DMS 273 (cell line): ENCODE measurements at regions not wholly inside any gene's neighbourhood (a gene's known extent, or its start where the extent isn't known, plus 50 kb on each side); places are given as distances from the start of the nearest gene placed in this dataset.

Source experiments
- DNase-seq: peaks from one replicate; lab custom pipeline; 2025; ENCODE audit not compliant: unreplicated experiment; lab: John Stamatoyannopoulos, UW

DNA sequence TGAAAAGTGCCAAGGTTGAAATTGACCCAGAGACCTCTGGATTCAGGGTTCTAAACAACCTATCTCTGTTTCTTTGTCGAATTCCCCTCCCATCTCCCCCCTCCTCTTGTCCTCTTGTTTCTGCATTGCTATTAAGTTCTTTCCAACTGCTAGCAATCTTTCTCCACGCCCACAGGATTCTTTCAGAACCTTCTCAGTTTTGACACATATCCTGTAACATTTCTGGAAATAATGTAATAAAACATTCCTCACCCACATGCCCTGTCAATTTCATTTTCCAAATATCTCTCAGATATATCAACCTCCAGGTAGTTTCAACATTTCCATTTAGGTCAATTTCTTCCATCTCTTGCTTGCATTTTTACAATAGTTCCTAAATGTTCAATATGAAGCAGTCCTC is 1105.9 kb downstream of the ARAP2 start:
- no peak for DNase-seq

DNA sequence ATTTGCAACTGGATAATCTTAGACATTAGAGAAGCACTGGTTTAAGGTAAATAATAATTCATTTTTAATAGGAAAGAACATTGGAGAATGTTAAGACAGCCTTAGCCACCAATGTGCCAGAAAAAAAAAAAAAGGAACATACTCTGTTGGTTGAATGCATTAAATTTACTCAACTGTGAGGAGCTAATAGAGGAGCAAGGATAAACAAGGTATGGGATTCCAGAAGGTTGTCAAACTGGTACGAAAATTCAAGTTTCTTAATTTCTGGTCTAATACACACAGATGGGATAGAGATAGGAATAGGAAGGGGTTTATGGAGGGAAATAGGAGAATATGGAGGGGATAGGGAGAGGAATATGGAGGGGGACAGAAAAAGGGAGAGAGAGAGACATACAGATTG is 1096.6 kb downstream of the ARAP2 start:
- no peak for DNase-seq

DNA sequence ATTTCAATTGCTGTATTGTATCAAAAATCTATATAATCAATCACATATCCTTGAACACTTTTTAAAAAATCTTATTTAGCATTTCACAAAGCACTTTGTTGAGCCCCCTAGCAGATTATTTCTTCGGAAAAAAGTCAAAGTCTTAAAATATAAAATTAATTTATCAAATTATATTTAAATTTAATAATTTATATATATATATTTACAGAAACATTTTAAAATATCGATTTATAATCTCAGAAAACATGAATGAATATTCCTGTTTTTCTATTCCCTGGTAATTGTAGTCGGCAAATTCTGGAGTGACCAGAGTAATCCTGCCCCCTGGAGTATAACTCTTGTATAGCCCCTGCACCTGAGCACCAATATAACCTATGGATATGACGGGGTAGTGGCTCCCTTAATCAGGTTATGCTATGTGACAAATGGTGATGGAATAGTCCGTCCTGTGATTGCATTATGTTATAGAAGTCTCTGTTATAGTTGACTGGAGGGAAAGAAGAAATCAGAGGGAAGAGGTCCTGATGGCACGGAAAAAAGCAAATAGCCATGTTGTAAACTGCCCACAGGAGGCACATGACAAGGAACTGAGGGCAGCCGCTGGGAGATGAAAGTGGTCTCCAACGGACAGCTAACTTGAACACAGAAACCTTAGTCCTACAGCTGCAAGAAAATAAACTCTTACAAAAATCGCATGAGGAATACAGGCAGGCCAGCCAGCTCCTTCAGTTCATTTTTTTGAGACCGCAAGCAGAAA is 1092.3 kb downstream of the ARAP2 start:
- peak; percentile 39 for DNase-seq

DNA sequence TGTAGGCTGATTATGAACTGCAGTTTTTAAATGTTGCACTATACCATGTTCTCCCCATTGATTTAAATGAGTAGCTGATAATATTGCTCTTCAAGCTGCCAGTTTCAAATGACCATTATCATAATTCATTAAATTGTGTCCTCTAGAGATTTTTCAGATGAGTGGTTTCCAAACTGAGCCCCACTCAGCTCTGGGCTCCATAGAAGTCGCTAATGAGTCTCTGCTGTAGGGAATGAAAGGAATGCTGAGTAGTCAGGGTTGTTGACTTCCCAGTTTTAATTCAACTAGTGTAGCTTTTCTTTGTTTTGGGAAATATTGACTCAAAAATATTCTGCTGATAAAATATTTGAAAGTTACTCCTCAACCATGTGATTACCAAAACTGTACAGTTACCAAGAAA is 1081.1 kb downstream of the ARAP2 start:
- DNase-seq = no peak

DNA sequence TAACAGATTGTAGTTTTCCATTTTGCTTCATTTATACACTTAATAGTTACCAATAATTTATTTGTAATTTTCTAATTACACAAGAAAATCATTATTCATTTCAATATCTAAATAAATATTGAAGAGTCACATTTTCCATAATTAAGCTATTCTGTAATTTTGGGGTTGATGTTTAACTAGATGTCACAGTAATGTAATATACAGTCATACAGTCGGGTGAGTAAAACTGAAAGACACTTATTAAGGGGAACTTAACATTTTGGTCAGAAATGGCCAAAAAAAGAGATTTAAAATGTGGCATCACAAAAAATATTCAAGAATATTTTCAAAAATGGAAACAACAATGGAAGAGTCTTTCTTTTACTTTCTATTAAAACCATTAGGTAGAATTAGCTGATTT is 1080.3 kb downstream of the ARAP2 start:
- DNase-seq = no peak

DNA sequence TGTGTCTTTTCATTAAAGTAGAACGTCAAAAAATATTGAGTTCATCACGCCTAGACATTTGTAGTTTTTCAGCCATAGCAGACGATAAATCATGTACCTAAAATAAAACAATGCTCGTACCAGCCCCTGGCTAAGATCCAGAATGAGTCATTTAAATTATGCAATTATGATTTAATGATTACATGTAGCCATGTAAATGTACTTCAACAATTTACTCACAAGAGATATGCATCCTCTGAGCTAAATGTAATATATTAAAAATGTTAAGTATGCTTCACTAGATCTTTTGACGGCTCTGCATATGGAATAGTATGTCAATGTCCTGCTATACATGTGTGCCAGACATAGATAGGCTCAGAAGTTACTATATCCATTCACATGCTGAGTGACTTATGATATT is 1077.8 kb downstream of the ARAP2 start:
- DNase-seq = no peak

DNA sequence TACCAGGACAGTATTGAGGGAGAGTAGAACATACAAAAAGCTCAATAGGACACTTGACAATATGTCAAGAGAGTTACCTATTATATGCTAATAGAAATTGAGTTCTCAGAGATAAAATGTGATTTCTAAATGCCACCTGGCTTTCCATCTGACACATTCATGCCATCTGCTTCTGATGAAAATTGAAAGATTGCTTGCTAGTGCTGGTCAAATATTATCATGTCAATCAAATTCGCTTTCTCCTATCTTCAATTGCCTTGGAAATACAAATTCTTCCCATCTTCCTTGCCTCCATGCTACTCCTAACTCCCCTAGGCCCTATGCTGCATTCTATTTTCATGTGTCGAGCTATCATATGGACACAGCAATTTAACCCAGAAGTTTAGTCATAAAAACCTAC is 1076.9 kb downstream of the ARAP2 start:
- no peak for DNase-seq

DNA sequence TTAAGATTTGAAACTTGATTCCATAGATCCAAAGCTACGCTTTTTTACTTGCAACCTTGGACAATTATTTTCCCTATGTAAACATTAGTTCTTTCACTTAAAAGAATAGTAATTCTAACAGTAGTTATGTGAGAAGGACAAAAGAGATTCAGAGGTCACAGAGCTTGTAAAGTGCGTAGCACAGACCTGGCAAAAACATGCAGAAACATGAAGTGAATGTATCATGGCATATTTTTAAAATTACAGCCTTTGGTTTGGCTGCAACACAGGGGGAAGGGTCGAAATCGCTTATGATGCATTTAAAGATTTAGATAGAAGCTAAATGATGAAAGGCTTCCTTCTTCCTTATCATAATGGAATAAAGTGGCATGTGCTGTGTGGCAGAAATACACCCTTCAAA is 1068.8 kb downstream of the ARAP2 start:
- DNase-seq = no peak

DNA sequence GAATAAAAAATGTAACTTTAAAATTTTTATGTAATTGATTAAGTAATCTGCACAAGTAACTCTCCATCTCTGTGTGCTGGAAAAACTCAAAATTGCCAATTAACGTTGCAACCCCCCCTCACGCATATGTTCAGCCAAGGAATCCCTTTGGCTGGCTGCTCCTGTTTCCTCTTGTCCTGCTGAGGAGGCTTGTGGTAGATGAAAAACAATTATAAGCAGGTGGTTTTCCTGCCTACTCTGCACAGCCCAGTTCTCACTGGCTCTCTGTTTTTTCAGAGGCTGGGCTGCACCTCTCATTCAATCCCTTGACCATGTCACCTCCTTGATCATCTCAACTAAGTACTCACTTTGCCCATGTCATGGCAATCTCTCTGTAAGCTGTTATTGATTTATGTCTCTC is 1068.4 kb downstream of the ARAP2 start:
- no peak for DNase-seq

DNA sequence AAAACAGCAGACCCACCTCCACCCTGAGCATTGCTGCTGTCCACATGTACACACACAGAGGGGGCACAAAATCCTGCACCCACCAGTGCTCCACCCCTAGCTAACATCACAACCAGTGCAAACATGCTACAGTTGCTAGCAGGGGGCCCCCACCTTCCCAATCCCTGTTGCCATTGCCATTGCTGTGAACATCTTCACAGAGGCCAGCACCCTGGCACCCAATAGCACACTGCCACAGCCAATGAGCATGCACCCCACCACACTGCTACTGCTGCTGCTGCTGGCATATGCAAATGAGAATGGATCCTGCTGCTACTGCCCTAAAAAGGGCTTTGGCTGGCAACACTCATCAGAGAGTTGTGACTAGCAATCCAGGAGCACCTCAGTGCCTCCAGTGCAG is 1061.9 kb downstream of the ARAP2 start:
- no peak for DNase-seq

DNA sequence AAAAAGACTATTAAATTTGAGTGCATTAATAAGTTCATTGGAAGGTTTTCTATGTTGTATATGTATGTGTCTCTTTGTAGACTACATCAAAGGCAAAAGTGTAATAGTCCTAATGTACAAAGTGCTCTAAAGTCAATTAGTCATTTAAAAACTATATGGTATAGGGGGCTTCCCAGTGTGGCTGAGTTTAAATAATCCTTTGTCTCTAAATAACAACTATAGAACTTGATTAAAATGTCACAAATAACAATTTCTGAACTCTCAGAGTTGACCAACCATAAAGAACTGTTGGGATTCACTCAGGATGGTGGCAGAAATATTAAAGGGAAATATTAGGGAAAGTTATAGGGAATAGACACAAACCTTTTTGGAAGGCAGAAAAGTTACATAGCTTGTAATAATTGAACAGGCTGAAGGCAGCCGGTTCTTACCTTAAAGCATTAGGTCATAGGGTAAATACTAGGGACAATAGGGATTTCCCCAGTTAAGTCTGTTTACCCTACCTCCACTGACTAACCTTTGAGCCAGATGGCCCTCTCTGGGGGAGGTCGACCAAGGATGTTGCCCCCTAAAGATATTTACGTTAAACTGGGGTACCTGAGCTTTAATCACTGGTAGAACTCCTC is 1054.2 kb downstream of the ARAP2 start:
- no peak for DNase-seq

DNA sequence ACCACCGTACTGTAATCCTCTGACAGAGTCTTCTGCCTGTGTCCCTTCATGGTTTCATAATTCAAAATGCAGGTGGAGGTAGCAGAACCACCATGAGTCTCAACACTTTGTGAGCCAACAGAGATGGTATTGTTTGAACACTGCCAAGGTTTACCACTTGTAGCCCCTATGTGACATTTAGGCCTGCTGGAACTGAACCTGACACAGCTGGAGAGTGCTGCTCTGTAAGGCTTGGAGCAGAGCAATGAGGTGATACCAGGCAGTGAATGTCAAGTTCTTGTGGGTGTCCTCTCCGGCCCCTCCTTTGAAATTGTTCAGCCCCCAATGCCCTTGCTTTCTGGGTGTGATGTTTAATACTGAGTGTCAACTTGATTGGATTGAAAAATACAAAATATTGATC is 1042.9 kb downstream of the ARAP2 start:
- DNase-seq = no peak

DNA sequence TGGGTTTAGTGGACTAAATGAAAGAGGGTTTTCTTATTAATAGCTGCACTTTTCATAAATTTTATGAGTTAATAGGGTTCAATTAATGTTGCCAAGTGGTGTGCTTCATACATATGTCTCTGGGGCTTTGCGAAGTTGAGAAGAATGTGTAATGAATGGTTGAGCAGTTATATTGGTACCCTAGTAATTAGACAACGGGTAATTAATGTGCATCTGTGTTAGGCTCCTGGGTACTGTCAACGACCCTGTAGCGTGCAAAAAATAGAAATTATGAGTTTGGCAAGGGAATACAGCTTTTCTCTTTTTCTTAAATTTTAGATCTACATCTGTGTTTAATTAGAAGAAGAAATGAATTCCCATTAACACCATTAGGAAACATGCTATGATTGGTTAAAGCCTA is 1027.7 kb downstream of the ARAP2 start:
- no peak for DNase-seq

DNA sequence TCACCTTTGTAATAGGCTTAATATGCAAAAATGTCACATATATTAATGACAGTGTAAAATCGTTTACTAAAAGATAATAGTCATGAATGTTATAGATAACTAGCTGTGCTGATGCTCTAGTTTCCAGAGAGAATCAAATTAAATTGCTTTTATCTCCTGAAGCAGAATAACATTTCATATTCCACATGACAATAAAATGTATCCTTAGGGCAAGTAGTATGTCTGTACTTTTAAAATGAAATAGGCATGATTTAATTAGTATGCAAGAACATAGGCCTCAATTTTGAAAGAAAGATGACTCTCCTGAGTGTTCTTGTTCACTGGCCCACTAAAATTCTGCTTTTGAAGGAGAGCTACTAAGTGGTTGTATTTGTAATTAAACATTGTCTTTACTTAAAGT is 1027.0 kb downstream of the ARAP2 start:
- DNase-seq = no peak

DNA sequence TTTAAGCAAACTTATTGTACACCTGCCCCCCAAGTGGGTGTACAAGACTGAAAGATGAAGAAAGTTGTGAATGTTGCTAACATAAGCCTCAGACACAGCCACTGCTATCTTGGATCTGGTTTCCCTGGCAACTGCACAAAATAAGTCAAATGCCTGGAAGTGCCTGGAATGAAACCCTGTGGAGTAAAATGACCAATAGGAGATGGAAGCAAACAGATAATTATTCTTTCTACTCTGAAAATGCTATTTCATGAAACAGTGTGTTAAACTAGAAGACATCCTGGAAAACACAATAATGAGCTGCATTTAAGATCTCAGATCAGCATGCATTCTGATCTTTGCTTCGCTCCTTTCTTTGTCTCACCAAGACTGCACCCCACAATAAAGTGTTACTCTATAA is 1016.0 kb downstream of the ARAP2 start:
- DNase-seq = no peak

DNA sequence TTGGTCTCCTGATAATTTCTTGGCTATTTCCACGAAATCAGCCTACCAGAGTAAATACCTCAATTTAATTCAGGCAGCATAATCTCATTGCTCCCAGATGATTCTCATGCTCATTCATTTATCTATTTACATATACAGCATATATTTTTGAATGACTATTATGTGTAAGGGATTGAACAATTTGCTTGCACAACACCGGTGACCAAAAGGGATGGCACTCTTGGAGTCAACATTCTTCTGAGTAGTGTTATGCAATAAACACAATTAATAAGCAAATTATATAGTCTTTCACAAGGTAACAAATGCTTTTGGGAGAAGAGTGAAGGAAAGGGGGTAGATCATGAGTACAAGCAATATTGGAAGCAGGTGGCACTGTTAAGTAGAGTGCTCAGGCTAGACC is 1015.3 kb downstream of the ARAP2 start:
- DNase-seq = no peak

DNA sequence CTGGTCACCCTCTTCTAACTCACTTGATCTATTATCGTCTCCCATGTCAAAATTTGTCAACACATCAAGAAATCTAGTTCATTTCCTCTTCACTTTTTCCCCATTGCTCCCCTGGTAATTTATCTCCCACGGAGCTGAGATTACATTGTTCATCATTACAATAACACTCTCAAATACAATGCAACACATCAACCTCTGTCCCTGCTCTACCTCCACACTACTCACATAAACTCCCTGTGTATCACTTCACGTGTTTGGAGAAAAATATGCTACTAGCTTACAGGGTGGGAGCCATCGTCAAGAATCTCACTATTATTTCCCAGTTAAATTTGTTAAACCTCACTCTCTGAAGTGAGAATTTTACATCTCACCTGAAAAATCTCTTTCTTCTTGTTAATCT is 1006.4 kb downstream of the ARAP2 start:
- no peak for DNase-seq

DNA sequence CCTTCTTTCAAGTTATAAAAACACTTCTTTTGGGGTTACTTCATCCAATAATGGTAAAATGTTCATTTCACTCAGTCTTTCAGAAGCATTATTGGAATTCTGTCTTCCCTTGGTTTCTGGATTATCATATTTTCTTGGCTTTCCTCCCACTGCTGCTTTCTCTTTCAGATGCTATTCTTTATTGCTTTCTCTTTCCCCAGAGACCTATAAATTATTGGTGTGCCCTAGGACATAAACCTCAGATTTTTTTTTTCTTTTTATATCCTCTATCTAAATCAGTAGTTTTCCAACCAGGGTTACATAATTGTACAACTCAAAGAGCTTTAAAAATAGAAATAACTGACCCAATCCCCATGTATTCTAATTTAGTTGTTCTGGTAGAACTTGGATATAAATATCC is 1005.5 kb downstream of the ARAP2 start:
- no peak for DNase-seq

DNA sequence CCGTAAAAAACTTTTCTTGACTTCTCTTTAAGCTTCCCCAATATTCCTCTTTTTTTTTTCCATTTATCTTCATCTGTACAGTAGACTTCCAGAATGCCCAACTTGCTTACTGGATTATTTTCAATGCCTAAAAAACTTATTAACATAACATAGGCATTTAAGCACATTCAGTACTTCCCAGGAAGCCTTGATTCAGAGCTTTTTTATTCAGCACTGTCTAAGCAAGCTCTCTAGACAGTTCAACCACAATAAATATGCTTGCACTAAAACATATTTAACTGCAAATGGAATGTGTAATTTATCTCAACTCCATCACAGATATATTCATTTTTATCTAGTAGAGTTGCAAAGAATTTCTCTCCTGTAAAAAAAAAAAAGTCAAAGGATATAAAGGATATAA is 997.8 kb downstream of the ARAP2 start:
- no peak for DNase-seq

DNA sequence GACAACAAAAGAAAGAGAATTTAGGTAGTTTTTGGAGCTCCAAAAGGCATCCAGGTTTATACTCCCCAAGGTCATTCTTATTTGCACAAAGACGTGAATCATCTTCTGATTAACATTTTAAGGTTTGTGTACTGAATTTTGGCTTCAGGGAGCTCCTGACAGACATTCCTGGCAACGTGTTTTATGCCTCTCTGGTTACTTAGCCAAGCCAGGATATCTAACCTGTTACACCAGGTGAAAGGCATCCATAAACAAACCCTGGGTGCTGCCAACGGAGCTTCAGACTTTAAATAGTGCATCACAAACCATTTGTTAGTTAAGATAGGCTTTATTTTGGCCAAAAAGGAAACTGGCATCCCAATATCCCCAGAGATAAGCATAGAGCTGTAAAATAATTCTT is 997.3 kb downstream of the ARAP2 start:
- no peak for DNase-seq

DNA sequence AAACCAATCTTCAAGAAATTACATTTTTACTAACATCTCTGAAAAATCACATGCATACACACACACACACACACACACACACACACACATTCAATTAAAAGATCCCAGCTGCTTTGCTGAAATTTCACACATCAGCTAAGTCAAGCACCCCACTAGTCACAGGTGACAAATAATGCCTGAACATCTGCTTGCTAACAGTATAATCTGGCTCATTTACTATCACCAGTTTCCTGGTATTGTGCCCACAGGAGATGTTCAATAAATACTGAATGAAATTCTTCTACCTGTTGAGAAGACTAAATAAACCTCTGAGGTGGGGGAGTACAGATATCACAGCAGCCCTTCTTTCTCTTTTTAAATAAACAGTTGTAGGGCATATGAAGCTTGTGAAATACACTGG is 994.0 kb downstream of the ARAP2 start:
- no peak for DNase-seq

DNA sequence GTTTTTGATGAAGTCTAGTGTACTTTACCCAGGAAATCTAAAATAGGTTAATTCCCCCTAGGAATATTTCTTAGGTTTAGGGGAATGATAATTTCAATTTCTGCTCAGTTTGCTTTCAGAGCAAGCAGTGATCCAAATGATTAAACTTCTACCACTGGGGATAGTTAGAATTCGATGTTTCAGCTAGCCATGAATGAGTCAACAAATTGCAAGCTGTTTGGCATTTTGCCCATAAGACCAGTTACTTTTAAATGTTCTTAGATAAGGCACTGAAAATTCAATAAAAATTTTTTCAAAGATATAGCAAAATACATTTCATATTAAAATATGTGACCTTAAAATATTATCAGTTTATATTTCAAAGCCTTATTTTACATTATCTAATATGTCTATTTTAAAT is 993.6 kb downstream of the ARAP2 start:
- DNase-seq = peak; percentile 0

DNA sequence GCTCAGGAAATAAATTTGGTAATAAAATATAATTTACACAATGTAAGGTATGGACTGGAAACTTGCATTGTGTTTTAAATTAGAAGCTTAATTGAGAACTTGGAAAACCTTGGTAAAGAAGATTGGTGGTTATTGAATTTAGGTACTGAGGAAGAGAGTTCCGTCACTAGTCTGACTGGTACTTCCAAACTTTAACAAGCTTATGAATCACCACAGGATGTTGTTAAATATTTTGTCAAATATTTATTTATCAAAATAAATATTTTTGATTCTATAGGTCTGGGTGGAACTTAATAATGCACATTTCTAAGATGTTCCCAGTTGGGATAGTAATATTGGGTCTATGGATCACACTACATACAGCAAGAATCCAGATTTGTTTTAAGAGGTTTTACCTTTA is 992.2 kb downstream of the ARAP2 start:
- no peak for DNase-seq
